BLaER1 treated with 17β-estradiol and CSF1 and Interleukin-3, amounts not matched to agents 10 nM and 100 nM (cell line): ENCODE measurements at regions not wholly inside any gene's neighbourhood (a gene's known extent, or its start where the extent isn't known, plus 50 kb on each side); places are given as distances from the start of the nearest gene placed in this dataset.

Experiments used
- H3K27ac ChIP-seq, 11 experiments: shearing (Covaris generic); formaldehyde crosslinking; 2 replicates each; pipeline ENCODE4 v1.8.1; 2022
- H3K27me3 ChIP-seq, 11 experiments: shearing (Covaris generic); formaldehyde crosslinking; 2 replicates each; pipeline ENCODE4 v1.8.1; 2022
- H3K36me3 ChIP-seq, 11 experiments: shearing (Covaris generic); formaldehyde crosslinking; 2 replicates each; pipeline ENCODE4 v1.8.1; 2022
- H3K4me1 ChIP-seq, 10 experiments: shearing (Covaris generic); formaldehyde crosslinking; 2 replicates each; pipeline ENCODE4 v1.8.1; 2022
- H3K4me2 ChIP-seq, 11 experiments: shearing (Covaris generic); formaldehyde crosslinking; 2 replicates each; pipeline ENCODE4 v1.8.1; 2022
- H3K4me3 ChIP-seq, 10 experiments: shearing (Covaris generic); formaldehyde crosslinking; 2 replicates each; pipeline ENCODE4 v1.8.1; 2022
- H3K9ac ChIP-seq, 11 experiments: shearing (Covaris generic); formaldehyde crosslinking; 2 replicates each; pipeline ENCODE4 v1.8.1; 2022
- H3K9me3 ChIP-seq, 11 experiments: shearing (Covaris generic); formaldehyde crosslinking; replicated peaks in 1 of 11; 2 replicates each; pipeline ENCODE4 v1.8.1; 2022
- H4K20me1 ChIP-seq, 11 experiments: shearing (Covaris generic); formaldehyde crosslinking; 2 replicates each; pipeline ENCODE4 v1.8.1; 2022
- Cebpa-rat ChIP-seq, 11 experiments: shearing (Covaris generic); IDR thresholded peaks; 2 replicates each; pipeline ENCODE4 v1.8.1; 2022

- Histone ChIP-seq H3K4me3 (no peak overlapping the region; a peak in 1 of 20 replicates), H3K4me2 (peak overlapping the region; percentile 50 to 87 (median 77); a peak in 21 of 22 replicates), H3K9ac (peak overlapping the region in 1 of 11 experiments; percentile 34; a peak in 1 of 22 replicates), H3K36me3 (no peaks in the 10 kb centered on the region), H3K27ac (peak overlapping the region in 9 of 11 experiments; percentile 41 to 78 (median 64); a peak in 16 of 22 replicates), H4K20me1 (peaks cover 0 to 23% (median 0%) of the 10 kb centered on the region in 11 experiments; a peak in 2 of 22 replicates), H3K27me3 (peaks cover 0 to 40% (median 4%) of the 10 kb centered on the region in 11 experiments; a peak in 8 of 22 replicates), H3K4me1 (peaks cover 18 to 41% (median 25%) of the 10 kb centered on the region in 10 experiments), H3K9me3 (peaks cover 0 to 12% (median 0%) of the 10 kb centered on the region in 11 experiments; a peak in 2 of 22 replicates)
- peak in 8 of 11 experiments; percentile 41 to 89 (median 76); a peak in 12 of 22 replicates for TF ChIP-seq Cebpa-rat (IDR thresholded peaks at IDR 0.05)
These were observed 280.4 kb upstream of the TCERG1L start for GRCh38 chr10:131591936-131592335.

DNA sequence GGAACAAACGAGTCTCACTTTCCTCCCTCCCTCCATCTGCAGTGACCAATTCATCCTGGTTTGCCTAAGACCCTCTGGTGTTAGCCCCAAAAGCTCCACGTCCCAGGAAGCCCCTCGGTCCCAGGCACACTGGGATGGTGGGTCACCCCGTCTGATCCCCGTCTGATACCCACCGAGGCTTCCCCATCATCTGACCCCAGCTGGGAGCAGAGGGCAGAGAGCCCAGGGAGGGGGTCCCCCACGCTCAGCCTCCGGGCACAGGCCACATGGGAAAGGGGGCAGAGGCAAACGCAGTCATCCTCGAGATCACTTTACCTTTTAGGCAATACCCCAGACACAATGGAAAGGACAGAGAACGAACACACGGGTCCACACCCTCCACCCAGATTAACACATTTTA, 291.6 kb upstream of the PPP2R2D start:
- Histone ChIP-seq H3K4me3 (no peak overlapping the region), H3K27ac (no peak overlapping the region), H3K4me2 (no peak overlapping the region), H4K20me1 (no peaks in the 10 kb centered on the region), H3K27me3 (no peaks in the 10 kb centered on the region; a peak in 2 of 22 replicates), H3K36me3 (no peaks in the 10 kb centered on the region), H3K9ac (no peak overlapping the region), H3K9me3 (peaks cover 23 to 44% (median 36%) of the 10 kb centered on the region in 11 experiments), H3K4me1 (peaks cover 0 to 10% (median 0%) of the 10 kb centered on the region in 10 experiments; a peak in 1 of 20 replicates)
- no peak for TF ChIP-seq Cebpa-rat (IDR thresholded peaks at IDR 0.05)

- H4K20me1 ChIP-seq: no peaks in the 10 kb centered on the region; a peak in 1 of 22 replicates
- no peak overlapping the region for H3K4me2 ChIP-seq
- no peak overlapping the region for H3K4me3 ChIP-seq
- no peak overlapping the region for H3K9ac ChIP-seq
- H3K4me1 ChIP-seq: peaks cover 0 to 11% (median under 1%) of the 10 kb centered on the region in 10 experiments; a peak in 5 of 20 replicates
- no peaks in the 10 kb centered on the region for H3K36me3 ChIP-seq
- peaks cover 0 to 12% (median 7%) of the 10 kb centered on the region in 11 experiments; a peak in 8 of 22 replicates for H3K9me3 ChIP-seq
- TF ChIP-seq Cebpa-rat (IDR thresholded peaks at IDR 0.05): no peak
- no peak overlapping the region for H3K27ac ChIP-seq
- H3K27me3 ChIP-seq: no peaks in the 10 kb centered on the region; a peak in 1 of 22 replicates
These were observed 285.7 kb upstream of the PPP2R2D start for GRCh38 chr10:131615150-131615549.

GRCh38 chr10:131616040-131616439, 284.8 kb upstream of the PPP2R2D start:
- Histone ChIP-seq H3K27ac (no peak overlapping the region), H3K9me3 (peaks cover 0 to 12% (median 7%) of the 10 kb centered on the region in 11 experiments; a peak in 8 of 22 replicates), H3K36me3 (no peaks in the 10 kb centered on the region), H3K9ac (no peak overlapping the region), H3K27me3 (no peaks in the 10 kb centered on the region; a peak in 1 of 22 replicates), H4K20me1 (no peaks in the 10 kb centered on the region; a peak in 2 of 22 replicates), H3K4me1 (peaks cover 0 to 20% (median 9%) of the 10 kb centered on the region in 10 experiments; a peak in 12 of 20 replicates), H3K4me2 (no peak overlapping the region), H3K4me3 (no peak overlapping the region)
- TF ChIP-seq Cebpa-rat (IDR thresholded peaks at IDR 0.05): no peak

DNA sequence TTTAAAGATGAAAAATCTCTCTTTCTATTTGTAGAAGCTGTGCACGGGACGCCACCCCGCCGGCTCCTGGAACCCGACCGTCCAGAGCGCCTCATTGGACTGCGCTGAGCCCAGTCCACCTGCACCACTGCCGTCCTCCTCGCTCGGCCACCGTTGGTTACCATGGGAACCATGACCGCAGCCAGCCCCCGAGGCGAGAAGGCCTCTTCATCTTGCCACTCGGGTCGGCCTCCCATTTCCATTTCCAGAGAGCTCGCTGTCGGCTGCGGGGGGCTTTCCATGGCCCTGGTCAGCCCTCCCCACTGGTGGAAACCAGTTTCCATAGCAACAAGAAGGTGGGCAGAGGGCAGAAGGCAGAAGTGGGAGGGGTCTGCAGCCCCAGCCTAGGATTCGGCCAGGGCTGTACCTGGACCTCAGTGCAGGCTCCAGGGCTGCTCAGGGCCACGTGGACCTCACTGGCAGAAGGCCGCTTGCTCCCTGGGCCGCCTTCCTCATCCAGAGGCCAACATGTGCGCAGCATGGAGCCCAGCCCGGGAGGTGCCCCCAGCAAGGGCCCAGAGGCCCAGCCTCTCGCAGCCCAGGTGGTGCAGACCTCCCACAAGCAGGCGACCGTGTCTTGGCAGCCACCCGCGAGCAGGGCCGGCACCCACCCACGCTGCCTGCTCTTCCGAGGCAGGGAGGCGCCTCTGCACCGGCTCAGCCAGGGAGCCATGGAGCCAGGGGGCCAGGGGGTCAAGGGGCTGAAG, 283.5 kb upstream of the PPP2R2D start:
- Histone ChIP-seq H3K36me3 (no peaks in the 10 kb centered on the region), H3K9ac (no peak overlapping the region), H3K4me2 (no peak overlapping the region), H3K27me3 (peaks cover 0 to 2% (median 0%) of the 10 kb centered on the region in 11 experiments; a peak in 1 of 22 replicates), H3K4me1 (peaks cover 0 to 29% (median 14%) of the 10 kb centered on the region in 10 experiments; a peak in 12 of 20 replicates), H3K9me3 (peaks cover 0 to 12% (median 7%) of the 10 kb centered on the region in 11 experiments; a peak in 8 of 22 replicates), H3K4me3 (no peak overlapping the region), H3K27ac (no peak overlapping the region), H4K20me1 (no peaks in the 10 kb centered on the region; a peak in 2 of 22 replicates)
- no peak for TF ChIP-seq Cebpa-rat (IDR thresholded peaks at IDR 0.05)

- no peaks in the 10 kb centered on the region for H3K36me3 ChIP-seq
- no peak overlapping the region for H3K27ac ChIP-seq
- no peak overlapping the region for H3K4me3 ChIP-seq
- peaks cover 0 to 2% (median 0%) of the 10 kb centered on the region in 11 experiments; a peak in 1 of 22 replicates for H3K27me3 ChIP-seq
- H3K9ac ChIP-seq: no peak overlapping the region
- H3K4me1 ChIP-seq: peaks cover 0 to 30% (median 16%) of the 10 kb centered on the region in 10 experiments; a peak in 12 of 20 replicates
- no peaks in the 10 kb centered on the region; a peak in 2 of 22 replicates for H4K20me1 ChIP-seq
- peak overlapping the region in 2 of 11 experiments; percentile 2 to 15; a peak in 1 of 22 replicates for H3K4me2 ChIP-seq
- no peak for TF ChIP-seq Cebpa-rat (IDR thresholded peaks at IDR 0.05)
- H3K9me3 ChIP-seq: peaks cover 0 to 4% (median 2%) of the 10 kb centered on the region in 11 experiments; a peak in 7 of 22 replicates
These were observed 282.1 kb upstream of the PPP2R2D start for GRCh38 chr10:131618587-131619267.

DNA sequence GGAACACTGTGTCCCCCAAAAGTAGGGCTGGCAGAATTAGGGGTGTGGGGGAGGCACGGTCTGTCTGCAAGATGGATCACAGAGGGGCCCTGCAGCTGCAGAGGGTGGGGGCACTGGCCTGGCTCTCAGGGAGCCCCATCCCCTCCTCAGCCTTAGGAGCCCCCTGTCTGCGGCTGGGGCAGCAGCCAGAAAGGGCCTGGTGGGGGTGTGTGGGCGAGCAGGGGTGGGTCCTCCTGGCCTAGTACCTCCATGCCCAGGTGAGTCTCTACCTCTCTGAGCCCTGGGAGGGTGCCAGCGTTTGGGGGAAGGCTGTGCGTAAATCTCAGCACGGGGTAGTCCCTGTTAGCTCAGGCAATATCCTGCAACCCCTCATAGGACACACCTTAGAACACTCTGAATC, 280.5 kb upstream of the PPP2R2D start:
- peaks cover 0 to 30% (median 16%) of the 10 kb centered on the region in 10 experiments; a peak in 12 of 20 replicates for H3K4me1 ChIP-seq
- H3K9me3 ChIP-seq: no peaks in the 10 kb centered on the region
- H3K4me3 ChIP-seq: no peak overlapping the region
- no peaks in the 10 kb centered on the region; a peak in 2 of 22 replicates for H4K20me1 ChIP-seq
- peaks cover 0 to 2% (median 0%) of the 10 kb centered on the region in 11 experiments; a peak in 1 of 22 replicates for H3K27me3 ChIP-seq
- no peak overlapping the region for H3K27ac ChIP-seq
- peak overlapping the region in 6 of 11 experiments; percentile 20 to 63 (median 56); a peak in 7 of 22 replicates for H3K4me2 ChIP-seq
- no peak for TF ChIP-seq Cebpa-rat (IDR thresholded peaks at IDR 0.05)
- H3K9ac ChIP-seq: no peak overlapping the region
- no peaks in the 10 kb centered on the region for H3K36me3 ChIP-seq

DNA sequence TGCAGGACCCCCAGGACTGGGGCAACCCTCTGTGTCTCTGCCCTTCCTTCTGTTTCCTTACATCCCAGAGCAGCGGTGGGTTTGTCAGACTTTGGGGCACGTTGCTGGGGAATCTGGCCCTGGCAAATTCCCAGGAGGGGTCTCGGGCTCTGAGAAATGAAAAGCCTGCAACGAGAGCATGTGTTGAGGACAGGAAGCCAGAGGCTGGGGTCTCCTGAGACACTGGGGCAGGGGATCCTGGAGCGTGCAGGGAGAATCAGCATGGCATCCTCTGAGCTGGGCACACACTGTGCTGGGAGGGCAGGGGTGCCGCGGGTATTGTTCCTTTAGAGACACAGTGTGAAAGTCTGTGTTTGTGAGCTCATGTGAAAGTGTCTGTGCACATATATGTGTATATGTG, 279.9 kb upstream of the PPP2R2D start:
- TF ChIP-seq Cebpa-rat (IDR thresholded peaks at IDR 0.05): no peak
- Histone ChIP-seq H3K9me3 (no peaks in the 10 kb centered on the region), H3K4me3 (no peak overlapping the region), H3K27ac (no peak overlapping the region), H3K4me1 (peaks cover 0 to 30% (median 16%) of the 10 kb centered on the region in 10 experiments; a peak in 12 of 20 replicates), H4K20me1 (no peaks in the 10 kb centered on the region; a peak in 2 of 22 replicates), H3K9ac (no peak overlapping the region), H3K4me2 (peak overlapping the region in 8 of 11 experiments; percentile 20 to 63 (median 52); a peak in 14 of 22 replicates), H3K27me3 (peaks cover 0 to 2% (median 0%) of the 10 kb centered on the region in 11 experiments; a peak in 1 of 22 replicates), H3K36me3 (no peaks in the 10 kb centered on the region)
